CD14-positive monocyte (primary cell): ENCODE measurements at regions not wholly inside any gene's neighbourhood (a gene's known extent, or its start where the extent isn't known, plus 50 kb on each side); places are given as distances from the start of the nearest gene placed in this dataset.
"Not testable (repeated sequence)": the region's sequence is repeated elsewhere in the genome, so short reads cannot be mapped to it uniquely, and the experiment has no call there.

Experiments
- DNase-seq, 3 donors: peaks; one replicate each; pipeline ENCODE4 v3.0.0-alpha.2; 2011 to 2022
- H2AFZ ChIP-seq: 2 replicates; pipeline ENCODE4 v1.6.0; 2012; ENCODE audit warnings: mild to moderate bottlenecking, low read depth, low read length, inconsistent platforms; ENCODE audit not compliant: insufficient read depth, poor library complexity, severe bottlenecking
- H3K27ac ChIP-seq, 2 donors: 1 replicate in 1 of 2; 2 replicates in 1 of 2; pipeline ENCODE4 v1.5.1; 2012 to 2013; ENCODE audit warnings: low read length in 2 of 2, control low read depth in 1 of 2, inconsistent platforms in 1 of 2, low read depth in 1 of 2, mild to moderate bottlenecking in 1 of 2
- H3K27me3 ChIP-seq, 2 donors: one replicate each; pipeline versions ENCODE4 v1.6.0 to v1.6.1; 2011 to 2013; ENCODE audit warnings: low read length in 2 of 2; ENCODE audit not compliant: control insufficient read depth in 2 of 2, insufficient read depth in 2 of 2
- H3K36me3 ChIP-seq, 2 donors: replicated peaks in 1 of 2; 1 replicate in 1 of 2; 2 replicates in 1 of 2; pipeline versions ENCODE4 v1.5.1 to v1.6.1; 2012 to 2013; ENCODE audit warnings: low read length in 2 of 2, control low read depth in 1 of 2, inconsistent platforms in 1 of 2, mild to moderate bottlenecking in 1 of 2; ENCODE audit not compliant: insufficient read depth in 2 of 2, control insufficient read depth in 1 of 2
- H3K4me1 ChIP-seq, 2 donors: 1 replicate in 1 of 2; 2 replicates in 1 of 2; pipeline versions ENCODE4 v1.5.1 to v1.6.1; 2012 to 2013; ENCODE audit warnings: low read length in 2 of 2, control low read depth in 1 of 2, inconsistent platforms in 1 of 2, mild to moderate bottlenecking in 1 of 2, moderate library complexity in 1 of 2; ENCODE audit not compliant: insufficient read depth in 2 of 2, control insufficient read depth in 1 of 2
- H3K4me2 ChIP-seq: replicated peaks from 2 replicates; pipeline ENCODE3; 2012; ENCODE audit warnings: low read length, moderate library complexity, mild to moderate bottlenecking; ENCODE audit not compliant: poor library complexity, severe bottlenecking; ENCODE audit errors: extremely low read depth
- H3K4me3 ChIP-seq, 3 experiments: fragments of 200-600 bp in 1 of 3; sonication (generic) in 1 of 3; replicated peaks in 1 of 3; 1 replicate in 2 of 3; 2 replicates in 1 of 3; pipeline ENCODE4 v1.5.1; 2011 to 2013; ENCODE audit warnings: low read length in 3 of 3, mild to moderate bottlenecking in 3 of 3, control low read depth in 2 of 3, low read depth in 2 of 3, inconsistent platforms in 1 of 3, moderate library complexity in 1 of 3
- H3K79me2 ChIP-seq: 2 replicates; pipeline ENCODE4 v1.6.0; 2012; ENCODE audit warnings: mild to moderate bottlenecking, control low read depth, inconsistent platforms, low read length, moderate library complexity; ENCODE audit not compliant: insufficient read depth
- H3K9ac ChIP-seq: 2 replicates; pipeline ENCODE4 v1.6.0; 2017; ENCODE audit warnings: low read length, mild to moderate bottlenecking; ENCODE audit not compliant: insufficient read depth, poor library complexity, severe bottlenecking
- H3K9me3 ChIP-seq, 2 donors: replicated peaks in 1 of 2; 1 replicate in 1 of 2; 2 replicates in 1 of 2; pipeline versions ENCODE4 v1.5.1 to v1.6.1; 2012 to 2013; ENCODE audit warnings: low read length in 2 of 2, control low read depth in 1 of 2; ENCODE audit not compliant: control insufficient read depth in 1 of 2, insufficient read depth in 1 of 2
- H4K20me1 ChIP-seq: 2 replicates; pipeline ENCODE4 v1.6.0; 2012; ENCODE audit warnings: mild to moderate bottlenecking, low read length, control low read depth, moderate library complexity; ENCODE audit not compliant: insufficient read depth
- H3K27ac Mint-ChIP-seq, 7 donors: one replicate each; pipeline ENCODE4 v1.8.0; 2020; ENCODE audit warnings: mild to moderate bottlenecking in 7 of 7, mixed read lengths in 7 of 7, moderate library complexity in 6 of 7, inconsistent platforms in 2 of 7
- H3K27me3 Mint-ChIP-seq, 3 donors: one replicate each; pipeline ENCODE4 v1.8.0; 2021 to 2022; ENCODE audit warnings: low read depth in 3 of 3, mild to moderate bottlenecking in 3 of 3, mixed read lengths in 3 of 3, moderate library complexity in 3 of 3, inconsistent platforms in 1 of 3
- H3K36me3 Mint-ChIP-seq, 2 donors: one replicate each; pipeline ENCODE4 v1.8.0; 2020; ENCODE audit warnings: mixed read lengths in 2 of 2, inconsistent platforms in 1 of 2, mild to moderate bottlenecking in 1 of 2
- H3K4me1 Mint-ChIP-seq: one replicate; pipeline ENCODE4 v1.8.0; 2020; ENCODE audit warnings: mild to moderate bottlenecking, mixed read lengths
- H3K4me3 Mint-ChIP-seq, 2 donors: one replicate each; pipeline ENCODE4 v1.8.0; 2020; ENCODE audit warnings: mild to moderate bottlenecking in 2 of 2, mixed read lengths in 2 of 2, moderate library complexity in 1 of 2
- H3K9me3 Mint-ChIP-seq, 7 donors: one replicate each; pipeline ENCODE4 v1.8.0; 2020 to 2022; ENCODE audit warnings: mixed read lengths in 7 of 7, mild to moderate bottlenecking in 6 of 7, moderate library complexity in 6 of 7, inconsistent platforms in 2 of 7
- CTCF ChIP-seq: fragments of 200-600 bp; IDR thresholded peaks from one replicate; pipeline ENCODE4 v1.8.0; 2022; ENCODE audit warnings: antibody characterized with exemption, mild to moderate bottlenecking
- WGBS: methylation state at CpG from one replicate; pipeline ENCODE4 v1.1.5; 2013; ENCODE audit warnings: missing lambda C conversion rate; ENCODE audit not compliant: insufficient coverage; 5-methylcytosine and 5-hydroxymethylcytosine counted together
- intact Hi-C, 2 donors: fragments of 100-400 bp; cut with micrococcal nuclease; formaldehyde crosslinking; loops; one replicate each; pipeline versions ENCODE4 v1.15.0 to v1.15.1; 2023

GRCh38 chrX:125605145-125605544, 285.5 kb downstream of the TEX13C start:
- Histone ChIP-seq H3K36me3 (no peaks in the 10 kb centered on the region), H3K27ac (no peak overlapping the region), H3K27me3 (no peaks in the 10 kb centered on the region), H3K9ac (no peak overlapping the region), H3K9me3 (peaks cover 0 to 4% of the 10 kb centered on the region in 2 donors), H3K4me3 (no peak overlapping the region), H3K4me2 (no peak overlapping the region), H3K4me1 (no peaks in the 10 kb centered on the region), H2AFZ (no peak overlapping the region), H3K79me2 (no peaks in the 10 kb centered on the region), H4K20me1 (no peaks in the 10 kb centered on the region)
- DNase-seq: no peak
- TF ChIP-seq CTCF: no peak
- no peak overlapping the region for H3K27ac Mint-ChIP-seq
- H3K27me3 Mint-ChIP-seq: no peaks in the 10 kb centered on the region
- no peaks in the 10 kb centered on the region for H3K36me3 Mint-ChIP-seq
- H3K4me3 Mint-ChIP-seq: no peak overlapping the region
- intact Hi-C loops: no loop called here
- no peaks in the 10 kb centered on the region for H3K4me1 Mint-ChIP-seq
- WGBS: no CpG with 5 or more reads among the region's 2 CpGs
- H3K9me3 Mint-ChIP-seq: peaks cover 0 to 3% (median 0%) of the 10 kb centered on the region in 7 donors

- H3K9ac ChIP-seq, DNase-seq, H3K27ac Mint-ChIP-seq, intact Hi-C loops, H3K36me3 ChIP-seq, H3K27me3 Mint-ChIP-seq, H3K9me3 Mint-ChIP-seq, H3K27ac ChIP-seq, H3K4me1 ChIP-seq, H4K20me1 ChIP-seq, H3K9me3 ChIP-seq, H3K4me1 Mint-ChIP-seq, H2AFZ ChIP-seq, H3K27me3 ChIP-seq, H3K79me2 ChIP-seq, H3K36me3 Mint-ChIP-seq, H3K4me2 ChIP-seq, H3K4me3 Mint-ChIP-seq, H3K4me3 ChIP-seq: not testable (repeated sequence)
- no CpG with 5 or more reads among the region's 29 CpGs for WGBS
Measured at GRCh38 chrX:125614591-125615343, 295.1 kb downstream of the TEX13C start.
